COLO829 (cell line): ENCODE measurements at regions not wholly inside any gene's neighbourhood (a gene's known extent, or its start where the extent isn't known, plus 50 kb on each side); places are given as distances from the start of the nearest gene placed in this dataset.
"Not testable (repeated sequence)": the region's sequence is repeated elsewhere in the genome, so short reads cannot be mapped to it uniquely, and the experiment has no call there.

ENCODE experiments used
- DNase-seq: peaks from one replicate; pipeline ENCODE4 v3.0.0; 2012; ENCODE audit warnings: low spot score

DNA sequence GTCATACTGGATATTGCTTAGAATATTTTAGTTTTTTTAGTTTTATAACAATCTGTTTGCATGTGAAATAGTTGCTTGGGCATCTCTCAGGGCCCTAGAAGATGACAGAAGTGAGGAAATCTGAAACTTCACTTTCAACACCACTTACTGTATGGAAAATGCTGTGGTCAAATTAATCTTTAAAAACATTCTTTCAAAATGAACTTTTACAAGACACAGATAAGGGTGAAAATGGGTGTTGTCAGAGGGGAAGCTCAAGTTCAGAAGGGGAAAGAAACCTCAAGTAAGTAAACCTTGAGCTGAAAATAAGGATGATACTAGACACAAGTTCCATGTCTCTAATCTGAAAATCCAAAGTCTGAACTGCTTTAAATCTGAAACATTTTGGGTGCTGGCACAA lies 1840.1 kb upstream of the RAG2 start:
- DNase-seq, result no peak

DNA sequence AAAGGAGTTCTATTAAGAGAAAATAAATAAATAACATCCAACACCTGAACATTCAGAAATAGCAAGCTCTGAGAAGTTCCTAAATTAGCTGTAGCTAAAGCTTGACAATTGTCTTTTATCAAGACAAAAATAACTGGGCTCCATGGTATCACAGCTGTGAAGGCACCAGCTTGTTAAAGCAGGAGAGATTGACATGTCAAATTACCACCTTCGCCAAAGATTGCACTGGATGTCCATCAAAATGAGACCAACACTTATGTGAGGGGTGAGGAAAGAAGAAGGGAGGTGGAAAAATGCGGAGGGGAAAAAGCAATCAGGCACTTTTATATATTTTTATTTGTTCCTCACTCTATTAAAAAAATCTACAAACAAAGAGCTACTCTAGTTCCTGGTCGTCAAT lies 1827.5 kb upstream of the RAG2 start:
- no peak for DNase-seq

DNA sequence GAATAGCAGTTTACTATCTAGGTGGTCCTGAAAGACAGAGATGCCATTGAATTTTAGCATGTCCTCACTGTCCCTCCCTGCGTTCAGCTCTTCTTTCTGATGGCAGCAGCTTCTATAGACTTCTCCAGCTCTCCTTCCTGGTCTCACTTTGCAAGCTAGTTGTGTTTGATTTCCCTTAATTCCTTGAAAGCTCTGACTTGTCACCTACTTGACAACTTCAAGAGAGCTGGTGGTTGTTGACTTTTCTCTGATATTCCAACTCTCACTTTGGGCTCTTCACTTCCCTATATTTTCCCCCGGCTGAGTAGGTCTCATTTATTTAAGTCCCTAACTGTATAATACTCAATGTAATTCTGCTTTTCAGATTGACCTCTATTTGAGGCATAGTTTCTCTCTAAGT lies 1825.0 kb upstream of the RAG2 start:
- DNase-seq, result no peak

DNA sequence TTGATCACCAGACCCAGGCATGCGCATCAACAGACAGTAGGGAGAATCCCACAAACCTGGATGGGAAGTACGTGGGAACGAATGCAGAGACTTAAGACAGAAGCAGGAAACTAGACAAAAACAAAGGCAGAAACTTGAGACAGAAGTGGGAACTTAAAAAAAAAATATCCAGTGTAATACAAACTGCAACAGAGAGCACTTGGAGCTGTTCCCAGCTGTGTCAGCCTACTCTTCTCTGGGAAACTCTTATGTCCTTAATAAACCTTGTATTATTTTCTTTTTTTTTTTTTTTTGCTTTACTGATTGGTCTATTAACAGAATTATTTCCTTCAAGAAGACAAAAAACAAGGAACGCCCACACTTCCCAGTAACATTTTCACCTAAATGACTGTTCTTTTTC lies 1818.1 kb upstream of the RAG2 start:
- DNase-seq, result no peak

DNA sequence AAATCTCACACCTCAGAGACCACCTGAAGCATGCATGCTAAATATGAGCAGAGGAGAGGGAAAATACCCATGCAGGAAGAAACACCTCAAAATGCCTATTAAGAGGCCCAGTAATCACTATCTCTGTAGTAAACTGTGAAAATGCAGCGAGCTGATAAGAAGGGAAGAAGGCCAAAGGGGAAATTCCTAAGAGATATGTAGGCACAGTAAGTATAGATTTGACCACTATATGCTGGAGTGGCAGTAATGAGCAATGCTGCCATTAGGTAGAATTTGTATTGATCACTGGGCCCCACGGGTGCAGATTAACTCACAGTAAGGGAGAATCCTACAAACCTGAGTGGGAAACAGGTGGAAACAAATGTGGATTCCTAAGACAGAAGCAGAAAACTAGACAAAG lies 1813.1 kb upstream of the RAG2 start:
- no peak for DNase-seq

DNA sequence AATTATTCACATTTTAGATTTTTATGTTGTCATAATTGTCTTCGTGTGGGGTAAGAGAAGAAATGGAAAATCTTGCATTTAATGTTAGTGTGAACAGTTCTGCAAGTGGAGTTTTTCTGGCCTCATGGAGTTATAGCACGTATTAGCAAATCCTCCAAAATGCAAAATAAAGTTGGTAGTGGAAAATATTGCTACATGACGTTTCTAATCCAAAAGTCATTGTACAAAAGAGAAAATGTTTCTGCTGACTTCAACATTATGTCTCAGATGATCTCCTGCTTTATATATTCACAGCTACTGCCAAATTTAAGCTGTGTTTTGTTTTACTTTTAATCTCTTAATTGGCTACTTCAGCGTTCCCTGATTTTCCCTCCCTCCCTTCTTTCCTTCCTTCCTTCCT lies 1804.0 kb upstream of the RAG2 start:
- DNase-seq, result no peak

DNA sequence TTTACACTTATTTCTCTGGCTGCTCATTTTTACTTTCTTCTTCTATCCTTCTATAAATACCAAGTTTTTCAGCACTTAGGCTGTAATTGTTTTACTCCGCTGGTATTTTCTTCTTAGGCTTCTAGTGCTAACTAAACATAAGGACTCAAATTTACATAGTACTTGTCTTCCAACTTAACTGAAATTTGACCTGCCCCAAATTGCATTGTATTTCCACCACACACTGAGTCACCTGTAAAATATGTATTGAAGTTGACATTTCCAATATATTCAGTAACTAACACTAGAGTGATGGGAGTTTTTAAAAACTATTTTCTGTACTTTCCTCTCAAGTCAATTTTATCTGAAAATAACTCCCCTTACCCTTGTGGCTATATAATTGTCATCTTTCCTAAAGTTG lies 1794.1 kb upstream of the RAG2 start:
- DNase-seq, result no peak

DNA sequence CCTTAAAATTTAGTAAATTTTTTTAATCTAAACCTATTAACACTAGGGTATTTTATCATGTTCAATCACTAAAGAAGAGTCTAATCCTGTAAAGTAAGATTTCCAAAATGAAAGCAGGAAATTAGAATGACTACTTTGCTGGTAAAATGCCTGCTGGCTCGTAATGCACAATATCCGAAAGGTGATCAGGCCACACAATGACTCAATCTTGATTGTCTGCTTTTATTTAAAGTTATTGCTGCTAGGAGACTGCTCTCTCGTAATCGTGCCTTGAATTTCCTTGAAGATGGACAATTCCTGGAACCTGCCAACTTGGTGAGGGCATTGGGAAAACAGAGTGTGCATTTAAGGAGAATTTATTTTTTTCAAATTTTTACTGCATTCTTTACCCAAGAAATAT lies 1786.5 kb upstream of the RAG2 start:
- no peak for DNase-seq

DNA sequence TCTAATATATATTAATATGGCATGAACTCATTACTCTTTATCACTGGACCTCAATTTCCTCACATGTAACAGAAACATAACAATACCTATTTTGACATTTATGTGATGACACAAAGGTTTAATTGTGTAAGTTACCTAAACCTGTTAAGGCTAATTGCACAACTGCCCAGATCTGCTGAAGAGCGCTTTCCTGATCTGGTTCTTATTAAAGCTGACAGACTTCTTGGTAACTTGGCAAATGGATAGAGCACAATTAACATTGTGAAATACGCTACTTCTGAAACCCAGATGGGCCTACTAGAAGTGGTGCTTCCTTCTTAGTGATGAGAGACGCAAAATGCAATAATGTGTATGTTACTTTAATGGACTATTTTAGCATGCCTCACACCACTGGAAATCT lies 1767.2 kb upstream of the RAG2 start:
- no peak for DNase-seq

DNA sequence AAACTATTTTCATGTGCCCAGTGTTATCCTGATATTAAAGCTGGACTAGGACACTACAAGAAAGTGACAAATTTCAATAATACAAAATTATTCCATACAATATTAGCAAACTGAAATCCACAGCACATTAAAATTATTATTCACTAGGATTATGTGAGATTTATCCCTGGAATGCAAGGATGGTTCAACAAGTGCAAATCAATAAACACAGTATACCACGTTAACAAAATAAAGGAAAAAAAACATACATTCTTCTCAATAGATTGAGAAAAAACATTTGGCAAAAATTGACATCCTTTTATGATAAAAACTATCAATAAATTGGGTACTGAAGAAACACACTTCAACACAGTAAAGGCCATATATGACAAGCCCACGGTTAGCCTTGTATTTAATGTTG lies 1758.2 kb upstream of the RAG2 start:
- DNase-seq, result no peak

DNA sequence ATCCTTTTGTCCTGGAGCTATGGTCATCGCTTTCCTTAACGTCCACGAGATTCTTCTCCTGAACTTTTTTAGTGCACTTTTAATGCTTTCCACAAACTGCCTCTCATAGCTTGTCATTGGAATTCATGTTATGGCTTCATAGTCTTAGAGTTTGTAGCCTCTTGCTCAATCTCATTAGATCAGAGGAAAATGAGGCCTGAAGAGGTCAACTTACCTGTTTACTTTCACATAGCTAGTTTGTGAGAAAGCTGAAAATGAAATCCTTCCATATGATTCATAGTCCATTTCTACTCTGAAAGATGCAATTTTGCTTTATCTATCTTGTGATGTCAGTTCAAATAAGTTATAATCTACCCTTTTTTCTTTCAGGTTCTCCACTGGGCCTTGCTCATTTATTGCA lies 1747.2 kb upstream of the RAG2 start:
- DNase-seq, result no peak

DNA sequence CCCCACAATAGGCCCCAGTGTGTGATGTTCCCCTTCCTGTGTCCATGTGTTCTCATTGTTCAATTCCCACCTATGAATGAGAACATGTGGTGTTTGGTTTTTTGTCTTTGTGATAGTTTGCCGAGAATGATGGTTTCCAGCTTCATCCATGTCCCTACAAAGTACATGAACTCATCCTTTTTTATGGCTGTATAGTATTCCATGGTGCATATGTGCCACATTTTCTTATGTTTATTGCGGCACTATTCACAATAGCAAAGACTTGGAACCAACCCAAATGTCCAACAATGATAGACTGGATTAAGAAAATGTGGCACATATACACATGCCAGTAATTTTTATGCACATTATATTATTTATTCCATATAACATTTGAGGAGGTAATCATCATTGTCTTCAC lies 1743.6 kb upstream of the RAG2 start:
- not testable (repeated sequence) for DNase-seq

DNA sequence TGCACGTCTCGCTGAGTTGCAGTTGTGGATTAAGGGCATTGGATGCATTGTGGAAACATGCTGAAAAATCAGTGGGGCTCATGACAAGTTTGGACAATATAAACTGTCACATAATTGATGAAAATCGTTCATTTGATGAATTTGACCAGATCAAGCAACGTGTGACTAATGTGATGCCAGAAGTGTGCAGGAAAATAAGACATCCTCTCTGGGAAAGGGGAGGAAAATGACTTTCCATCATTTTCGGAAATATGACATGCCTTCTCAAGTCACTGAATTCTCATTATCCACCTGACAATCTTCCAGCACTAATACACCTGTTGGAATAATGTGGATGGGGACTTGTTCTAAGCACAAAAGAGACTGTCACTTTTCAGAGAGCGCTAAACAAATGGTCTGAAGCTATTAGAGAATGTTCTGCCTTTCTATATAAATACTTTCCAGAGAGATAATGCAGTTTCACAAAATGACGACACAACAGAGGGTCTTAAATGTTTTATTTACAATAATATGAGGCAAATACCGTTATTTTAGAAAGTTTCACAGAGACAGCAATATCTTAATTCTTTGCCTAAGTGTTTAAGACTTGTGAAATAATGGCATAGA lies 1741.9 kb upstream of the RAG2 start:
- DNase-seq, result no peak

DNA sequence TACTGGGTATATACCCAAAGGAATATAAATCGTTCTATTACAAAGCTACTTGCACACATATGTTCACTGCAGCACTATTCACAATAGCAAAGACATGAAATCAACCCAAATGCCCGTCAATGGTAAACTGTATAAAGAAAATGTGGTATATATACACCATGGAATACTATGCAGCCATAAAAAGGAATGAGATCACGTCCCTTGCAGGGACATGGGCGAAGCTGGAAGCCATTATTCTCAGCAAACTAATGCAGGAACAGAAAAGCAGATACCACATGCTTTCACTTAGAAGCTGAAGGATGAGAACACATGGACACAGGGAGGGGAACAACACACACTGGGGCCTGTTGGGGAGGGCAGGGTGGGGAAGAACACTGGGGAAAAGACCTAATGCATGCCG lies 1740.0 kb upstream of the RAG2 start:
- not testable (repeated sequence) for DNase-seq

DNA sequence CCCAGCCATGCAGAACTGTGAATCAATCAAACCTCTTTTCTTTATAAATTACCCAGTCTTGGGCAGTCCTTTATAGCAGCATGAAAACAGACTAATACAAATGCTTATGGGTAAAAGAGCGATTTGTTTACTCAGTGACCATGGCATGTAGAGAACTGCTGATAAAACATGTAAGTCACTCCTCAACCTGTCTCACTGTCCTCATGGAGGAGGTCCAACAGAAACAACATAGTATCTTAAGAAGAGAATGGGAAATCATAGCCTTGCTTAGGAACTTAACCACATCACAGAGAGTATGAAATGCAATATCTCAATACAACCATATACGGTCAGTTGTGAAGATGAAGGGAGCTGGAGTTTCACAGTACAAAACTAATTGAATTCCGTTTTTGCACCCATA lies 1734.0 kb upstream of the RAG2 start:
- no peak for DNase-seq

DNA sequence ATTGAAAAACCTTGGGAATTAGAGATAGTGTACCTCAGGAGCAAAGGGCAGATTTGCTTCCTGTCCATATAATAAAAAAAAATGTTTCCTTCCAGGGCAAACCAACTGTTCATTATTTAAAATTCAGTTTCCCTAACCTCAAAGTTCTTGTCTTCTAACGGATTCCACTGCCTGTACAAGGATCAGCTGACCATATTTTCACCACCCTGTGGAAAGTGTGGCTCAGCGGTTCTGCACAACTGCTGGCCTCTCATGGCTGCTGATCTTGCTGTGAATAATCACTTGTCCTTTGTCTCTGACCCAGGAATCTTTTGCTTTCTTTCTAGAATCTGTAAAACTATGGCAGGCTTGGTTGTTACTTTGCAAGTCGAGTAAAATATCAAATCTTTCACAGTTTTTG lies 1732.5 kb upstream of the RAG2 start:
- no peak for DNase-seq

DNA sequence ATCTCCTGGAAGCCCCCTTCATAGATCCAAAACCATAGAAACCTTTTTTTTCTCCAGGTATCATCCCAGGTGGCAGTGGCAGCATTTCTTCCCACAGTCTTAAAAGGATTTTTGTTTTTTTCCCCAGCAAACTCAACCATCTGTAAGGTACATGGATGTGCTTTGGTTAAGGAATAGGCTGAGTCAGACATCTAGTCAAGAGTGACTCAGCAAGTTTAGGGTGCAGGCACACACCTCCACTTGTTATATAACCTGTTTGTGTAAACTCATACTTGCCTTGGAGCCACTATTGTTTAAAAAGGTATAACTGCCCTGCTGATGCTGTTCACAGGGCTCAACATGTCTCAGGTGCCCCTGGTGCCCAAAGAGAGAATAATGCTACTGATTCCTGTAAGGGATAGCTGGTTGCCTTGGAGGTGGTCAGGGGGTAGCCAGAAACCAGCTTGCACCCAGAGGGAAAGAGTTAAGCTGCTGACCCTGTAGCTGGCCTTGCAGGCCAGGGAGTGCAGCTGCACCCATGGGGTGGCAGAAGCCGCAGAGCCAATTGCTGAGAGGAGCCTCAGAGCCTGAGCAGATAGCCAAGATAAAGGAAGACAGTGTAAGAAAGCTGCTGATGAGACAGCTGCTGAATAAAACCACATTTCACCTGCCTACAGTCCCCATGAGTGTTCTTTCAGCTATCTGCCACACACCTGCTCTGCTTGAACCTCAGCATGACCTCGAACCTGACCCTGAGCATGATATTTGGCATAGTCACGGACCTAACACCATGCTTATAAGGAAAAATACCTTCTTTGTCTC lies 1726.1 kb upstream of the RAG2 start:
- DNase-seq, result no peak

DNA sequence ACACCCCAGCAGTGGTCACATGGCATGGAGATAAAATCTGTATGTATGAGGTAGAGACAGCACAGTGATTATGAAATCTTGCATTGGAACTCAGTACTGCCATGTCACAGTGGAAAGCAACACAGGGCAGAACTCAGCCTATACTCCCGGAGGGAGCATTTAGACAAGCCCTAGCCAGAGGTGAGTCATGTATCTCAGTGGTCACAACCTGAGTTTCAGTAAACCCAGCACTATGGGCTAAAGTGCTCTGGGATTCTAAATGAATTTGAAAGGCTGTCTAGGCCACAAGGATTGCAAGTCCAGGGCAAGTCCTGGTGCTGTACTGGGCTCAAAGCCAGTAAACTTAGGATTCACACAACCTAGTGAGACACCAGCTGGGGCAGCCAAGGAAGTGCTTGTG lies 1717.1 kb upstream of the RAG2 start:
- DNase-seq, result no peak

DNA sequence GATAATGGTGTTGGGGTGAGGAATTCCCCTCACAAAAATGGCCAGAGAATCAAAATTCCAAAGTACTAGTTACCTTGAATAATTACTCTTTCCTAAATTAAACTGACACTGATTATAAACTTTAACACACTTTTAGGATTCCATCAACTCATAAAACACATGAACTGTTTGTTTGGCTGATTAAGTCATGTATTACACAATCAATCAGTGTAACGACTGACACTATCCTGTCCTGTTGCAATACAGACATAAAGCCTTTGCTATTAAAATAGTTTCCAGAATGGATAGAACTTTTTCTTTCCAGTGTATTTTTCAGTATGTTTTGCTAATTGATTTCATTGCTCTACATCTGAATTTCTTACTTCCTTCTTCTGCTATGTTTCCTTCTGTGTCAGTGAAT lies 1709.4 kb upstream of the RAG2 start:
- DNase-seq, result no peak

DNA sequence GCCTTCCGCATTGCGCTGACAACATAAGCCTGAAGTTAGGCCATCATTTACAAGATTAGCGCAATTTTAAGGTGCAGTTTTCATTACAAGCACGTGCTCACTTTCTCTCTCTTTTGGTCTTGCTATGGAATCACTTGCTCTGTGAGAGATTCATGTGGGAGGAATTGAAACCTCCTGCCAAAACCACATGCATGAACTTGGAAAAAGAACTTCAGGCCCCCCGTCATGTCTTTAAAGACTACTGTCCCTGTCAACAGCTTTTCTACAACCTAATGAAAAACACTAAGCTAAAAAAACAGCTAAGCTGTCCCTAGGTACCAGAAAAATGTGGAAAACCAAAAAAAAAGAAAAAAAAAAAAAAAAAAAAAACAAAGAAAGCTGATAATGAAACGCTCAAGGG lies 1707.6 kb upstream of the RAG2 start:
- DNase-seq, result no peak

DNA sequence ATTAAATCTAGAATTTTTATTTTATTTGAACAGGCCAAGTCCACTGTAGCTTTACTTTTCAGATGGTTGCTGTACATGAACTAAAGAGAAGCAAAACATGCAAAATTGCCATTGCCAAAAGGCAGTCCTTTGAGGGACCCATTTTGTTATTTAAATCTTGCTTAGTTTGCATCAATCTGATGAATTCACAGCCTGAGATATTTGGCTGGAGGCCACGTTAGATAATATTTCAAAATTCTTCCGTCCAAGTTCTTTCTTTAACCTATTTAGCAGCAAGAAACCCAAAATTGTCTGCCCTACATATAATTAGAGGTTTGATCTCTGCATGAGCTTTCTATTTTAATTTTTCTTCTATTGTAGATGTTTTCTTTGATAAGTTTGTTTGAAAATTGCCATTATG lies 1706.9 kb upstream of the RAG2 start:
- DNase-seq, result no peak

DNA sequence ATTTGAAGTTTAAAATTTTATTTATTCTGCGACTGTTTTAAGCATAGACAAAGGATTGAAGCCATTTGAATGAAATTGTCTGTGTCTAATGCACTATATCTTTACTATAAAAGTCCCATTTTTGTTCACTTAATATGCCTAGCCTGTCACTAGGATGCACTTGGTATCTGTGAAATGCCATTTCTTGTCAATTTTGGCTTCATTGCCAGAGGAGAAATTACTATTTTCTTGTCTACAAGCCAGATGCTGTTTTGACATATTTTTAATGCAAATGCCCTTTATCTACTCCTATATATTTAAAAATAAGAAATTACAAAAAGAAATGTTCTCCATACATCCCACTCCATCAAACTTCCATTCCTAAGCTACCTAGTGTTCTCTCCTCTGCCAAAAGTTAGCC lies 1704.5 kb upstream of the RAG2 start:
- no peak for DNase-seq

DNA sequence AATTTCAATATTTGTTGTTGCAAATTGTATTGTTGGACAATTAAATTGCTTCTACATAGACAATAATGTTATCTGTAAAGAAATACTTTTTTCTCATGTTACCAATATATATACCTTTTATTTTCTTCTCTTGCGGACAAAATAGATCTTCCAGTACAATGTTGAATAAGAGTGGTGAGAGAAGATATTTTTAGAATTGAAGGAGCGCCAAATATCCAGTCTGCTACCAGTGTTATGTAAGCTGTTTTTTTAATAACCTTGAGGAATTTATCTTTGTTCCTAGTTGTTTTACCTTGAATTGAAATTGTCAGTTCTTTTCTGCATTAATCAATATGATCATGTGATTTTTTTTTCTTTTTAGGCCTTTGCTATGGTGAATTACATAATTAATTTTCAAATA lies 1702.5 kb upstream of the RAG2 start:
- DNase-seq, result no peak

DNA sequence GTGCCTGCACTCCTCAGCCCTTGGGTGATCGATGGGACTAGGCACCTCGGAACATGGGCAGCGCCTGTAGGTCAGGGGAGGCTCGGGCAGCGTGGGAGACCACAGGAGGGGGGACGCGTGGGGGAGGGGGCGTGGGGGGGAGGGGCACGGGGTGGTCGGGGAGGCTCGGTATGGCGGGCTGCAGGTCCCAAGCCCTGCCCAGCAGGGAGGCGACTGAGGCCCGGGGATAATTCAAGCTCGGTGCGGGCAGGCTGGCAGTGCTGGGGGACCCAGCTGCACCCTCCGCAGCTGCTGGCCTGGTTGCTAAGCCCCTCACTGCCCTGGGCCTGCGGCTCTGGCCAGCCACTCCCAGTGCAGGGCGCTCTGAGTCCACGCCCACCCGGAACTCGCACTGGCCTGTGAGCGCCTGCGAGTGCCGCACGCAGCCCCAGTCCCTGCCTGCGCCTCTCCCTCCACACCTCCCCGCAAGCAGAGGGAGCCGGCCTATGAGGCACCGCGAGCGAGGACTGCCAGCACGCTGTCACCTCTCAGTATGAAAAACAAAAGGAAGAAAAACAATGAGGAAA lies 1698.3 kb upstream of the RAG2 start:
- no peak for DNase-seq
